ENCODE measurements at regions not wholly inside any gene's neighbourhood (a gene's known extent, or its start where the extent isn't known, plus 50 kb on each side); places are given as distances from the start of the nearest gene placed in this dataset.

GRCh38 chr9:108759835-108760234, 96.0 kb downstream of the ACTL7B start:
- H3K4me3 Mint-ChIP-seq, result no peak overlapping the region
- H3K27ac Mint-ChIP-seq, result no peak overlapping the region
- H3K9me3 Mint-ChIP-seq, result no peaks in the 10 kb centered on the region
- H3K27me3 Mint-ChIP-seq (ENCODE audit: insufficient read depth), result peaks cover 2% of the 10 kb centered on the region
- H3K4me1 Mint-ChIP-seq (ENCODE audit: low read depth), result no peaks in the 10 kb centered on the region
- no peaks in the 10 kb centered on the region for H3K36me3 Mint-ChIP-seq (ENCODE audit: low read depth)
- intact Hi-C loops (cut with micrococcal nuclease), result no loop called here
- DNase-seq (ENCODE audit: low spot score), result no peak

- intact Hi-C loops (cut with micrococcal nuclease), result no loop called here
- no peaks in the 10 kb centered on the region for H3K9me3 Mint-ChIP-seq
- H3K4me3 Mint-ChIP-seq, result no peak overlapping the region
These were observed 96.4 kb downstream of the ACTL7B start for GRCh38 chr9:108759399-108759798.

GRCh38 chr9:108756746-108757490, 98.9 kb downstream of the ACTL7B start:
- no peak for DNase-seq (ENCODE audit: low spot score)
- Mint-ChIP-seq H3K4me3 (no peak overlapping the region), H3K4me1 (ENCODE audit: low read depth) (no peaks in the 10 kb centered on the region), H3K36me3 (ENCODE audit: low read depth) (no peaks in the 10 kb centered on the region), H3K27ac (no peak overlapping the region), H3K9me3 (peaks cover 4% of the 10 kb centered on the region), H3K27me3 (ENCODE audit: insufficient read depth) (no peaks in the 10 kb centered on the region)
- intact Hi-C loops (cut with micrococcal nuclease), result no loop called here

More at GRCh38 chr9:108759399-108759798, 96.4 kb downstream of the ACTL7B start:
- H3K36me3 Mint-ChIP-seq (ENCODE audit: low read depth), result no peaks in the 10 kb centered on the region
- H3K27me3 Mint-ChIP-seq (ENCODE audit: insufficient read depth), result peaks cover 2% of the 10 kb centered on the region
- H3K4me1 Mint-ChIP-seq (ENCODE audit: low read depth), result no peaks in the 10 kb centered on the region
- no peak overlapping the region for H3K27ac Mint-ChIP-seq
- no peak for DNase-seq (ENCODE audit: low spot score)

DNA sequence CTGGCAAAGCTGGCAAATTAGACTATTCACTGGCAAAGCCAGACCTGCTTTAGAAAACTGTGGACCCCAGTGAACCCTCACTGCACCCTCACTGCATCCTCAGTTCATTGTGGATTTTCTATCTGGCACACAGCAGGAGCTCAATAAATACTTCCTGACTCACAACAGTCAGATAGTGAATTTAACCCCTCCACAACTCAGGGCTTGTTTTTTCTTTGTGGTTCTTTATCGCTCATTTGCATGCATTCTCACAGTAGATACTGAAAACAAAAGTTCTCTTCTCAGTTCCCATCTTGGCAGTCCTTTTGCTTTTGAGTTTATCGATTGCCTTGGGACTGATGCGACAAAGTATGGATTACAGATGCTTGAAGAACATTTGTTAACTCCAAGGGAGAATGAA, 99.8 kb downstream of the ACTL7B start:
- Mint-ChIP-seq H3K27me3 (ENCODE audit: insufficient read depth) (no peaks in the 10 kb centered on the region), H3K27ac (no peak overlapping the region), H3K4me1 (ENCODE audit: low read depth) (no peaks in the 10 kb centered on the region), H3K9me3 (peaks cover 4% of the 10 kb centered on the region), H3K36me3 (ENCODE audit: low read depth) (no peaks in the 10 kb centered on the region), H3K4me3 (no peak overlapping the region)
- intact Hi-C loops (cut with micrococcal nuclease), result no loop called here
- no peak for DNase-seq (ENCODE audit: low spot score)

DNA sequence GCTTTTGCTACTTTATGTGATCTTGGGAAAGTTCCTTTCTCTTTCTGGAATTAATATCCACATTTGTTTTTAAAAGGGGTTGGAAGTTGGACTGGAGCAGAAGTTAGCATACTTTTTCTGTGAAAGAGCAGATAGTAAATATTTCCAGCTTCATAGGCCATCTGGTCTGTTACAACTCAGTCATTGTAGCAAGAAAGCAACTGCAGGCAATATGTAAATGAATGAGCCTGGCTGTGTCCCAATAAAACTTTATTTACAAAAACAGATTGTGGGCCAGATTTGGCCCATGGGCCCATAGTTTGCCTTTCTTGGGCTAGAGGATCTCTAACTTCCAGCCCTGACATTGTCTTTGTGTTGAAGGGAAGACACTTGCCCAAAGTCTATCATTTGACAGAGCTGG, 104.4 kb downstream of the ACTL7B start:
- DNase-seq (ENCODE audit: low spot score), result no peak
- intact Hi-C loops (cut with micrococcal nuclease), result no loop called here
- Mint-ChIP-seq H3K36me3 (ENCODE audit: low read depth) (no peaks in the 10 kb centered on the region), H3K27ac (no peak overlapping the region), H3K9me3 (peaks cover 4% of the 10 kb centered on the region), H3K4me1 (ENCODE audit: low read depth) (no peaks in the 10 kb centered on the region), H3K27me3 (ENCODE audit: insufficient read depth) (peaks cover 1% of the 10 kb centered on the region), H3K4me3 (no peak overlapping the region)

DNA sequence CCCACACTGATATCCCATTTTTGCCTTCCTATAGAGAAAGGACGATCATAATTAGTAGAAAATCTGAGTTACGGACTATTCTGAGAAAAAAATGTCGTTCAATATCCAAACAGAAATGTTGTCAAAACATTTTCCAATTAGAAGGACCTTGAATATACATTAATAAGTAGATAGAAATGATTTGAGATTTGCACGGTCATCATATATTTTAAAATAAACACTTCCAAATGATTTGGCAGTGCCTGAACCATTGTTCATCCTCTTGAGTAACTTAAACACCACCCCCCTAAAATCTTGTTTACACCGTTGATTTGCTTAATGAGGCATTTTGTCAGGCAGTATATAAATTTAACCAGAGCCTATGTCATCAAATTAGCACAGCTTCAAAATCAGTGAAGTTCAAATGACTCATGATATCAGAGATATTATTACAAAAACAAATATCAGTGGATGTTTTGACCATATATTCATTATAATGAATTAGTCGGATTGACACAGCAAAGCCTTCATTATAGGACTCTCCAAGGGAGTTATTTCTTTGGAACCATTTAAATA, 105.0 kb downstream of the ACTL7B start:
- Mint-ChIP-seq H3K4me3 (no peak overlapping the region), H3K36me3 (ENCODE audit: low read depth) (no peaks in the 10 kb centered on the region), H3K27ac (no peak overlapping the region), H3K9me3 (peaks cover 4% of the 10 kb centered on the region), H3K4me1 (ENCODE audit: low read depth) (no peaks in the 10 kb centered on the region), H3K27me3 (ENCODE audit: insufficient read depth) (peaks cover 2% of the 10 kb centered on the region)
- intact Hi-C loops (cut with micrococcal nuclease), result no loop called here
- DNase-seq (ENCODE audit: low spot score), result no peak

DNA sequence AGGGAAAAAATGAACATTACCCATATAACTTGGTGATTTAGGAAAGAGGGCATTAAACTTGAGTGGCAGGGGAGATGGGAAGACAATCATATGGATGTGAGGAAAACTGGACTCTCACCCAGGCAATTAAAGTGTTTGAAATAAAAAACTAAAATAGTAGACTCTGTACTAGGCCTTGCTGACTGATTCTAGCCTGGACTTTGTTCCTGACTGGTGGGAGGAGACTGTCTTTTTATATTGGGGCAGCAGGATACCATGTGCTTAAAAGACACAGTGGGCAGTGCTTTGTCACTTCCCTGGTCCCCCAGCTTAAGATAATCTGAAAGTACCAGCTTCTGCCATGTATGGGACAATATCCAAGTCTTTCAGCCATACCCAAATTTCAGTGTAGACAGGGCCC, 107.0 kb downstream of the ACTL7B start:
- no peak for DNase-seq (ENCODE audit: low spot score)
- H3K27me3 Mint-ChIP-seq (ENCODE audit: insufficient read depth), result peaks cover 2% of the 10 kb centered on the region
- intact Hi-C loops (cut with micrococcal nuclease), result no loop called here
- no peaks in the 10 kb centered on the region for H3K36me3 Mint-ChIP-seq (ENCODE audit: low read depth)
- H3K27ac Mint-ChIP-seq, result no peak overlapping the region
- no peaks in the 10 kb centered on the region for H3K4me1 Mint-ChIP-seq (ENCODE audit: low read depth)
- H3K9me3 Mint-ChIP-seq, result peaks cover 4% of the 10 kb centered on the region
- no peak overlapping the region for H3K4me3 Mint-ChIP-seq

- no peak overlapping the region for H3K4me3 Mint-ChIP-seq
- H3K36me3 Mint-ChIP-seq (ENCODE audit: low read depth), result no peaks in the 10 kb centered on the region
- no peaks in the 10 kb centered on the region for H3K4me1 Mint-ChIP-seq (ENCODE audit: low read depth)
- intact Hi-C loops (cut with micrococcal nuclease), result no loop called here
- no peaks in the 10 kb centered on the region for H3K9me3 Mint-ChIP-seq
- H3K27me3 Mint-ChIP-seq (ENCODE audit: insufficient read depth), result peaks cover 2% of the 10 kb centered on the region
- no peak overlapping the region for H3K27ac Mint-ChIP-seq
- no peak for DNase-seq (ENCODE audit: low spot score)
These were observed 108.9 kb downstream of the ACTL7B start for GRCh38 chr9:108746864-108747263.

DNA sequence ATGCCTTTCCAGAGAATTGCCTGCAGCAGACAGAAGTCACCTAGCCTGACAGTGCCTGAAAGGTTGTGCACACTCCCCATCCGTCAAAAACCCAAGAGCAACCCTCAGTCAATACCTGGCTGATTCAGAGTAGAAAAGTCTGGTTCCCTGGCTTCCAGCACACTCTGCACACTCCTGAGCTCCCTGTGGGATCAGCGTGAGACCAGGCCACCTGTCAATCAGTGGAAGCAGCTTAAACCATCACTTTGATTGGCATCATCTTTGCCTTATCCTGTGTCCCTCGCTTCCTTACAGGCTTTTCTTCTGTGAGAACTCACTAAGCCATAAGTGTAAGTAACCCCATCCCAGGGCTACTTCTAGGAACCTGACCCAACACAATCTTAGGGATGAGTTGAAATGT, 109.8 kb downstream of the ACTL7B start:
- Mint-ChIP-seq H3K9me3 (no peaks in the 10 kb centered on the region), H3K27me3 (ENCODE audit: insufficient read depth) (peaks cover 2% of the 10 kb centered on the region), H3K27ac (no peak overlapping the region), H3K36me3 (ENCODE audit: low read depth) (no peaks in the 10 kb centered on the region), H3K4me3 (no peak overlapping the region), H3K4me1 (ENCODE audit: low read depth) (no peaks in the 10 kb centered on the region)
- intact Hi-C loops (cut with micrococcal nuclease), result no loop called here
- DNase-seq (ENCODE audit: low spot score), result no peak

DNA sequence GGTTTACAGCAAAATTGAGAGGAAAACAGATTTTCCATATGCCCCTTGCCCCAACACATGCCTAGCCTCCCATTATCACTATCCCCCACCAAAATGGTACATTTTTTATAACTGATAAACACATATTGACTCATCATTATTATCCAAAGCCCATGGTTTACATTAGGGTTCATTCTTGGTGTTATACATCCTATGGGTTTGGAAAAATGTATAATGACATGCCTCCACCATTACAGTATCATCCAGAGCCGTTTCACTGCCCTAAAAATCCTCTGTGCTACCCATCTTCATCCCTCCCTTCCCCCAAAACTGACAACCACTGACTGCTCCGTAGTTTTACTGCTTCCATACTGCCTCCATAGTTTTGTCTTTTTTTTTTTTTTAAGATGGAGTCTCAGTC, 111.1 kb downstream of the ACTL7B start:
- no peak overlapping the region for H3K4me3 Mint-ChIP-seq
- H3K27me3 Mint-ChIP-seq (ENCODE audit: insufficient read depth), result peaks cover 2% of the 10 kb centered on the region
- no peak for DNase-seq (ENCODE audit: low spot score)
- H3K36me3 Mint-ChIP-seq (ENCODE audit: low read depth), result no peaks in the 10 kb centered on the region
- H3K27ac Mint-ChIP-seq, result no peak overlapping the region
- H3K9me3 Mint-ChIP-seq, result no peaks in the 10 kb centered on the region
- no peaks in the 10 kb centered on the region for H3K4me1 Mint-ChIP-seq (ENCODE audit: low read depth)
- intact Hi-C loops (cut with micrococcal nuclease), result no loop called here

- no peak overlapping the region for H3K27ac Mint-ChIP-seq
- H3K4me1 Mint-ChIP-seq (ENCODE audit: low read depth), result no peaks in the 10 kb centered on the region
- peaks cover 2% of the 10 kb centered on the region for H3K27me3 Mint-ChIP-seq (ENCODE audit: insufficient read depth)
- intact Hi-C loops (cut with micrococcal nuclease), result no loop called here
- H3K36me3 Mint-ChIP-seq (ENCODE audit: low read depth), result no peaks in the 10 kb centered on the region
- no peak overlapping the region for H3K4me3 Mint-ChIP-seq
- H3K9me3 Mint-ChIP-seq, result no peaks in the 10 kb centered on the region
- no peak for DNase-seq (ENCODE audit: low spot score)
These were observed 111.8 kb downstream of the ACTL7B start for GRCh38 chr9:108743901-108744371.

GRCh38 chr9:108743416-108743815, 112.4 kb downstream of the ACTL7B start:
- Mint-ChIP-seq H3K27ac (no peak overlapping the region), H3K27me3 (ENCODE audit: insufficient read depth) (peaks cover 2% of the 10 kb centered on the region), H3K4me3 (no peak overlapping the region), H3K36me3 (ENCODE audit: low read depth) (no peaks in the 10 kb centered on the region), H3K9me3 (no peaks in the 10 kb centered on the region), H3K4me1 (ENCODE audit: low read depth) (no peaks in the 10 kb centered on the region)
- DNase-seq (ENCODE audit: low spot score), result no peak
- intact Hi-C loops (cut with micrococcal nuclease), result no loop called here

DNA sequence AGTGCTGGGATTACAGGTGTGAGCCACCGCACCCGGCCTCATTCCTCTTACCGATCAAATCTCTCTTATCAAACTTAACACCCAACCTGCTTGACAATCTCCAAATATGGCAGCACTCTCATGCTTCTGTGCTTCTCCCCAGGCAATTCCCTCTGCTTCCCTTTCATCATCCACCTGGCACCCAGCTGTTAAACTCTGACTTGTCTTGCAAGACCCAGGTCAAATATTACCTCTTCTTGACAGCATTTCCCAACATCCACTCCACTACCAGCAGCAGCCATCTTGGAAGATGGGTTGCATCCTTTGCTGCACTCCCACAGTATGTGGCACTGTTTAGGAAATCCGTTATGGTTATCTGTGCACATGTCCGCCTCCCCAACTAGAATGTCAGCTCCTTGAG, 113.6 kb downstream of the ACTL7B start:
- H3K9me3 Mint-ChIP-seq, result no peaks in the 10 kb centered on the region
- no peak overlapping the region for H3K4me3 Mint-ChIP-seq
- H3K27ac Mint-ChIP-seq, result no peak overlapping the region
- intact Hi-C loops (cut with micrococcal nuclease), result no loop called here
- no peaks in the 10 kb centered on the region for H3K4me1 Mint-ChIP-seq (ENCODE audit: low read depth)
- H3K27me3 Mint-ChIP-seq (ENCODE audit: insufficient read depth), result peaks cover 2% of the 10 kb centered on the region
- no peaks in the 10 kb centered on the region for H3K36me3 Mint-ChIP-seq (ENCODE audit: low read depth)
- DNase-seq (ENCODE audit: low spot score), result no peak

All from activated T-helper 1 cell treated with anti-CD3 and anti-CD28 coated beads, Interleukin-12 subunit alpha, Interleukin-12 subunit beta, Interleukin-2, Interleukin-4 antibody, amounts not matched to agents 30 ng/mL and 10 ng/mL and 1 ng/mL, durations not matched to agents 14 hours and 24 hours and 36 hours (primary cell).